GM12872 (cell line): ENCODE measurements at regions not wholly inside any gene's neighbourhood (a gene's known extent, or its start where the extent isn't known, plus 50 kb on each side); places are given as distances from the start of the nearest gene placed in this dataset.

Experiments
- TF ChIP-seq, protein P1 (sequence below): IDR thresholded peaks from 3 replicates; pipeline ENCODE4 v1.5.1; 2011; ENCODE audit warnings: low read depth, mild to moderate bottlenecking, low read length, moderate library complexity; ENCODE audit not compliant: insufficient read depth

- TF ChIP-seq, protein P1, sequence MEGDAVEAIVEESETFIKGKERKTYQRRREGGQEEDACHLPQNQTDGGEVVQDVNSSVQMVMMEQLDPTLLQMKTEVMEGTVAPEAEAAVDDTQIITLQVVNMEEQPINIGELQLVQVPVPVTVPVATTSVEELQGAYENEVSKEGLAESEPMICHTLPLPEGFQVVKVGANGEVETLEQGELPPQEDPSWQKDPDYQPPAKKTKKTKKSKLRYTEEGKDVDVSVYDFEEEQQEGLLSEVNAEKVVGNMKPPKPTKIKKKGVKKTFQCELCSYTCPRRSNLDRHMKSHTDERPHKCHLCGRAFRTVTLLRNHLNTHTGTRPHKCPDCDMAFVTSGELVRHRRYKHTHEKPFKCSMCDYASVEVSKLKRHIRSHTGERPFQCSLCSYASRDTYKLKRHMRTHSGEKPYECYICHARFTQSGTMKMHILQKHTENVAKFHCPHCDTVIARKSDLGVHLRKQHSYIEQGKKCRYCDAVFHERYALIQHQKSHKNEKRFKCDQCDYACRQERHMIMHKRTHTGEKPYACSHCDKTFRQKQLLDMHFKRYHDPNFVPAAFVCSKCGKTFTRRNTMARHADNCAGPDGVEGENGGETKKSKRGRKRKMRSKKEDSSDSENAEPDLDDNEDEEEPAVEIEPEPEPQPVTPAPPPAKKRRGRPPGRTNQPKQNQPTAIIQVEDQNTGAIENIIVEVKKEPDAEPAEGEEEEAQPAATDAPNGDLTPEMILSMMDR = no peak
These were observed 141.2 kb upstream of the TLE3 start for GRCh38 chr15:70238917-70239316.

DNA sequence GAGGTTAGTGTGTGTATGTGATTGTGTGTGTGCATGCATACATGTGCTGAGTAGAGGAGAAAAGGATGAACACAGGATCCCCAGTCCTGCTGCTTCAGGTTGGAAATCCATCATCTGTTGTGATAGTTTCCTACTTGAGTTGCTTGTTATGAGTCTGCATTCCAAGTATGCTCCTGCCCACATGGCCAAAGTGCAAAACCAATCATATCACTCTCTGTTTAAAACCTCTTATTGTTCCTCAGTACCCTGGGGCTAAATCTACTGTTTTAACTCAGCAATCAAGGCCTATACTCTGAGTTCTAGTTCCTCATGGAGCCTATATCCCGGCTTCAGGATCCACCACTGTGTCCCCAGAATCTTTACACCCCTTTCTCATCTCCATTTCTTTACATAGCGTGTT lies 139.9 kb upstream of the TLE3 start:
- TF ChIP-seq, protein P1 = no peak

DNA sequence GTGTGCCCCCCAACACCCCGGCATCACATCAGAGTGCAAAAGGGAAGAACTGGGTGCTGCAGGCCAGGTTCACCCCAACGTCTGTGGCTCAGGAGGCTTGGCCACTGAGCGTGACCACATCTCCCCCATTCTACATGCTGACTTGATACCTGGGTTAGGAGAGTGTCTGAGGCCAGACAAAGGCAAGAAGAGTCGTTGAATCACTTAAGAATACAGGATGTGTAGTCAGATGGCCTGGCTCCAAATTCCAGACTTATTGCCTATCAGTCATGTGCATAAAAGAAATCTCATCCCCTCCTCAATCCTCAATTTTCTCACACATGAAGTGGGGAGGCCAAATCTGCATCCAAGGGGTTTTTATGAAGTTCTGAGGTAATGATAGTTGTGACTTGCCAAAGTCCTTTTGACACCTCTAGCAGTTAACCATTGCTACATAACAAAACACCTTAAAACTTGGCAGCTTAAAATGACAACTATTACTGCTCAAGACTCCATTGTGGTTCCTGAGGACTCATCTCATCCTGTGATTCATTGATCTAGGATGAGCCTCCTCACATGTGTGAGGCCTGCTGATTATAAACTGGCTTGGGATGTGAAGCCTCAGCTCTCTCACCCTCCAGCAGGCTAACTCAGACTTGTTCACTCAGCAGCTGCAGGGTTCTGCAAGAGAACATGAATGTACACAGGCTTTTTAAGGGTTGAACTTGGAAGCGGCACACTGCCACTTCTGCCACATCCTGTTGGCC lies 138.8 kb upstream of the TLE3 start:
- TF ChIP-seq, protein P1 = no peak

DNA sequence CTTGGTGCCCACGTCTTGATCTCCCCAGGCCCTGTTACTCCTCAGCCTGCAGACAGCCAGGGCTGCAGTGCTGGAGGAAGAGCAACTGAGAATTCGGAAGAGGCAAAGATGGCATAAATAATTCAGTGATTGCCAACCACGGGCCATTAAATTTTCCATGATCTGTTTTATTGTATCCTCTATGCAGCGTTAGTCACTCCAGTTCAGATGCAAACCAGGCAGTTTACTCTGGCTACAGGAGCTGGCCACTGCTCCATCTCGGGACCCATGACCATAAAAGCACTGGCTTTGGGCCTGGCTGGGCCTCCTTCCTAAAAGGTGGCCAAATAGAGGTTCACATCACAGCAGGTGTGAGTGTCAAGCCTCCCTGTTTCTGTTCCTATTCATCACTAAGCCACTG lies 137.6 kb upstream of the TLE3 start:
- TF ChIP-seq, protein P1 = no peak

DNA sequence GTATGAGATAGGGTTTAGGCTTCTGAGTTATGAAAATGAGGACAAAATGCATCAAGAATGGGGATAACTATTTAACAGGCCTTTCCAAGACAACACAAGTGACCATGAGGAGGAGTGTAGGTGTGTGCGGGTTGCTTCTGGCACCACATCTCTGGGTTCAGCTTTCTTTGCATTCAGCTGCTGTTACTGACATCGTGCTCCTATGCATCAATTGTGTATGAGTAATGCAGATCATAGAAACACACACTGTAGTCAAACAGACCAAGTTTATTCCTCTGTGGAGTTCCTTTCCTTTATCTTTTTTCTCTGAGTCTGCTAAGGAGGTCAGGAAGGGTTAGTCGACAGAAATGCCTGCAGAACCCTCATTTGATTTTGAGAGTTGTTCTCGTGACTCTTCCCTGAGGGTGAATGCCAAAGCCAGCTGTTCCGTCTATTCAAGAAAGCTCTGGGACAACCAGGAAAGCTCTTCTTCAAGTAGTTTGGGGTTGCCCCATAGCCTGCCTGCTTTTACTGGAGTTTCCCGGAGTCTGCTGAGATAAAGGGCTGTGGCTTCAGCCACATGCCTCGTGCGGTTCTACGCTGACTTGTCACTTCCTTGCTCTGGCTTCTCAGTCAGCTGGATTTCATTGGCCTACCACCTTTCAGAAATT lies 136.7 kb upstream of the TLE3 start:
- TF ChIP-seq, protein P1 = no peak

GRCh38 chr15:70231484-70231883 lies 133.8 kb upstream of the TLE3 start:
- TF ChIP-seq, protein P1 = no peak

DNA sequence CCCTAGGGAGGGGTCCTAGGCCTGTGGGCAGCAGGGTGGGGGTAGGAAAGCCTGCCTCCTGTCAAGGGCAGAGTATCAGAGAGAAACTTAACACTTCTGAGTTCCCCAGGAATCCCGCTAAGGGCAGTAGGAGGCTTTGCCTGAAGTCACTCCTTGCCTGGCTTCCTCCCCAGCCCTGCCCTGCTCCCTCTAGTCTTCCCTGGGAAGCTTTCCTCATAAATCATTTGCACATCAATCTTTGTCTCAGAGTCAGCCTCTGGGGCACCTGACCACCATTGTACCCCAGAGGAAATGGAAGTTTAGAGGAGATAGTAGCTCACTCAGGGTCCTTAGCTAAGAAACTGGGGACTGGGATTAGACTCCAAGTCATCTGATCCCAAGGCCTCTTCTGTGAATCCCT lies 129.4 kb upstream of the TLE3 start:
- TF ChIP-seq, protein P1 = no peak
